ENCODE measurements at regions not wholly inside any gene's neighbourhood (a gene's known extent, or its start where the extent isn't known, plus 50 kb on each side); places are given as distances from the start of the nearest gene placed in this dataset.
A peak's percentile ranks its signal among the peaks of the same experiment; 100 is the strongest.

GRCh38 chr1:55272994-55273393 lies 57.8 kb upstream of the USP24 start:
- no peaks in the 10 kb centered on the region for H3K36me3 ChIP-seq (ENCODE audit: control insufficient read depth in 2 of 4, insufficient read depth in 4 of 4, low read length in 3 of 4)
- no peak overlapping the region for H3K27ac ChIP-seq (ENCODE audit: low read depth, low read length)
- H3K9ac ChIP-seq (replicated peaks in 1 of 4; ENCODE audit: extremely low read depth in 1 of 4, low read depth in 3 of 4, low read length in 3 of 4) = no peak overlapping the region
- no peak overlapping the region for H2BK120ac ChIP-seq (replicated peaks; ENCODE audit: low read depth, low read length)
- TF ChIP-seq TEAD4 (IDR thresholded peaks at IDR 0.05; ENCODE audit: low read depth, low read length) (no peak), BCL11A (IDR thresholded peaks at IDR 0.05; ENCODE audit: low read depth in 2 of 2, low read length in 2 of 2) (no peak), CHD1 (IDR thresholded peaks at IDR 0.05; ENCODE audit: low read depth, low read length) (no peak), CTCF (IDR thresholded peaks at IDR 0.05; ENCODE audit: control extremely low read depth in 1 of 3, insufficient read depth in 1 of 3, low read depth in 1 of 3, low read length in 3 of 3) (peak in 2 of 3 experiments; percentile 6 to 12; a peak in 1 of 4 replicates), RAD21 (IDR thresholded peaks at IDR 0.05 in 1 of 2, conservative IDR thresholded peaks at IDR 0.05 in 1 of 2; ENCODE audit: low read depth in 2 of 2, low read length in 2 of 2) (peak in 1 of 2 experiments; percentile 49; a peak in 3 of 4 replicates), TCF12 (IDR thresholded peaks at IDR 0.05; ENCODE audit: low read depth, low read length) (no peak), MAFK (IDR thresholded peaks at IDR 0.05; ENCODE audit: low read depth, low read length) (no peak)
- no peaks in the 10 kb centered on the region for H3K27me3 ChIP-seq (replicated peaks in 1 of 4; ENCODE audit: control insufficient read depth in 3 of 4, extremely low read depth in 1 of 4, insufficient read depth in 3 of 4, low read length in 3 of 4)
- no peak overlapping the region for H4K5ac ChIP-seq (ENCODE audit: insufficient read length, low read depth, low read length)
- POLR2A ChIA-PET (ENCODE audit: partially characterized antibody) = no interaction called here
- no peaks in the 10 kb centered on the region for H3K23me2 ChIP-seq (ENCODE audit: low read depth, low read length)
- H3K9me3 ChIP-seq (ENCODE audit: insufficient read depth in 2 of 2, low read depth in 1 of 2, low read length in 1 of 2) = no peaks in the 10 kb centered on the region
- H4K91ac ChIP-seq (replicated peaks; ENCODE audit: insufficient read length, low read length) = no peak overlapping the region
- no peaks in the 10 kb centered on the region for H4K20me1 ChIP-seq (replicated peaks in 1 of 2; ENCODE audit: control insufficient read depth in 1 of 2, insufficient read depth in 2 of 2, low read length in 2 of 2)
- WGBS, 2 experiments (ENCODE audit: extremely low coverage in 1 of 2, insufficient coverage in 1 of 2, insufficient read length in 1 of 2, insufficient replicate concordance in 2 of 2, low coverage in 1 of 2, low lambda C conversion rate in 2 of 2, missing lambda C conversion rate in 1 of 2) = 67% methylated on average over 4 of the region's 4 CpGs; no CpG with 5 or more reads in 1 of the 2 experiments
- H2BK5ac ChIP-seq (ENCODE audit: low read depth, low read length) = no peak overlapping the region
- no peak overlapping the region for H3K4me2 ChIP-seq (ENCODE audit: insufficient read depth in 1 of 2, low read depth in 2 of 2, low read length in 2 of 2)
- CTCF ChIA-PET (ENCODE audit: partially characterized antibody) = interaction anchor here (0.7 to 12.0 kb wide), 4 partner anchors 22 to 1212 kb away, joined by 3 to 148 read pairs (median 3); no protein-coding TSS in a partner anchor
- no peaks in the 10 kb centered on the region for H3K79me2 ChIP-seq (ENCODE audit: control insufficient read depth in 1 of 2, insufficient read depth in 2 of 2, low read length in 2 of 2)
- DNase-seq (ENCODE audit: low read depth in 1 of 2, low spot score in 2 of 2) (no peak), FAIRE-seq (no peak)
- peaks cover 0 to 10% (median 4%) of the 10 kb centered on the region in 4 experiments; a peak in 5 of 7 replicates for H3K4me1 ChIP-seq (replicated peaks in 1 of 4; ENCODE audit: control insufficient read depth in 3 of 4, insufficient read depth in 4 of 4, low read length in 3 of 4)
- no peak overlapping the region for H3K14ac ChIP-seq (ENCODE audit: insufficient read length)
- H2BK20ac ChIP-seq (ENCODE audit: low read length) = no peak overlapping the region
- H2BK12ac ChIP-seq (ENCODE audit: low read depth, low read length) = no peak overlapping the region
- no peak overlapping the region for H3K4me3 ChIP-seq (ENCODE audit: extremely low read depth in 1 of 4, insufficient read depth in 2 of 4, low read depth in 3 of 4, low read length in 4 of 4)
- H4K8ac ChIP-seq (ENCODE audit: extremely low read depth, insufficient read depth, low read length) = no peak overlapping the region
- no peak overlapping the region for H2BK15ac ChIP-seq (ENCODE audit: low read length)
- no peak overlapping the region for H2AK5ac ChIP-seq (ENCODE audit: low read depth, low read length)
- 0 out of 2 replicates have a peak overlapping the region, but pooled peaks have one; percentile 52 for H2AFZ ChIP-seq (ENCODE audit: low read length)
- no peaks in the 10 kb centered on the region for H3K79me1 ChIP-seq (ENCODE audit: low read depth, low read length)
- no peak overlapping the region for H3K4ac ChIP-seq (replicated peaks; ENCODE audit: insufficient read length, low read depth, low read length)
- H3K18ac ChIP-seq (ENCODE audit: extremely low read depth, low read length) = no peak overlapping the region
- H3K56ac ChIP-seq (replicated peaks; ENCODE audit: insufficient read length, low read depth, low read length) = no peak overlapping the region
- H3K23ac ChIP-seq (ENCODE audit: insufficient read length) = no peak overlapping the region
